ENCODE measurements at regions not wholly inside any gene's neighbourhood (a gene's known extent, or its start where the extent isn't known, plus 50 kb on each side); places are given as distances from the start of the nearest gene placed in this dataset.
A peak's percentile ranks its signal among the peaks of the same experiment; 100 is the strongest.
"Not testable (repeated sequence)": the region's sequence is repeated elsewhere in the genome, so short reads cannot be mapped to it uniquely, and the experiment has no call there.

DNA sequence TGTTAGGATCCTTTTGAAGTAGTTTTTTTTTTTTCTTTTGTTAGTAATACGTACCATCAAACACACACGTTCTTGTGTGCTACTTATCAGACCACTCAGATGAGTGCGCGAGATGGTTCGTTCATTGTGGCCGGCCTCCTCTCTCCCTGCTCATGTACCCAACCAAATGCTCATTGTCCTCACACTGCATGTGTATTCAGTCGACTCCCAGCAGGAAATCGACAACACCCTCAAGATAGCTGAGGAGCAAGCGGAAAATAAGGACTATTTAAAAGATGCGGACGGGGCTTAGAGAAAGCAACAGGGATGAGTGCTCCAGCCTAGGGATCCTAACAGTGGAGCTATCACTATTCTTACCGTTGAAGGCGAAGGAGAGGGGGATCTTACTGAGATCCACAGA lies 72.9 kb upstream of the GUCY1A1 start:
- intact Hi-C loops (cut with DNase I): no loop called here
- ATAC-seq (no peak), DNase-seq (ENCODE audit: missing footprints) (no peak)

- no peak for DNase-seq (ENCODE audit: missing footprints)
- intact Hi-C loops (cut with DNase I): no loop called here
- ATAC-seq: peak; percentile 71
Measured at GRCh38 chr4:155592938-155593297, 73.7 kb upstream of the GUCY1A1 start.

DNA sequence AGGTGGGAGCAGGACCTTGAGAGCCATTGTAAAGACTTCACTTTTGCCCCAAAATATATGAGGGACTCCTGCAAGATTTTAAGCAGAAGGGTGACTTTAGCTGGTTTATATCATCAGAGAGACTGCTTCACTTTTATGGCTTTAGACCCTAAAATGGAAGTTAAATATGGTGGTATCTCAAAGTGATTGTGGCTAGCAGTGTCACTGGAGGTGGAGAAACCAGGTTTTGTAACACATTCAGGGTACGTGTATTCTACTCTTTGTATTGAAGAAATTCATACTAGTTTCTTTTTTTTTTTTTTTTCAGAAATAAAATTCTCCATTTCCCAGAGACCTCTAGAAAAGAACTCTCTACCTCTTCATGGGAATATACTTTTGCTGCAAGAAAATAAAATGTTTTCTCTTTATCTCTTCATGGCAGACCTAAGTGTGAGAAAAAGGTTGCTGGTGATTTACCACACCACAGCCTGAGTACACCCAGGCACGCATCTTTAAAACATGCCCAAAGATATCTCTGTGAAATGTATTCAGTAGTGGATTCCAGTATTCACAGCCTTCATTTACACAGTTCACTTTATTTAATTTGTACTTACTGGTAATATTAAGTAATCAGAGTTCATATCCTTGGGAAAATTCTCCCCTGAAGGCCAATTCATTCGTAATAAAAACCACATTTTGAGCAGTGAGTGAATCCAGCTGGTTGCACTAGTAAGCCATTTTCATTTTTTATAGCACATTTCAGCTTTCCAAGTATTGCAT lies 74.3 kb upstream of the GUCY1A1 start:
- intact Hi-C loops (cut with DNase I): no loop called here
- DNase-seq (ENCODE audit: missing footprints) (no peak), ATAC-seq (peak; percentile 87)

- ATAC-seq (no peak), DNase-seq (ENCODE audit: missing footprints) (no peak)
- intact Hi-C loops (cut with DNase I): no loop called here
Measured at GRCh38 chr4:155591738-155592143, 74.9 kb upstream of the GUCY1A1 start.

- intact Hi-C loops (cut with DNase I): no loop called here
- DNase-seq (ENCODE audit: missing footprints) (no peak), ATAC-seq (peak; percentile 52)
Measured at GRCh38 chr4:155590796-155591585, 75.7 kb upstream of the GUCY1A1 start.

DNA sequence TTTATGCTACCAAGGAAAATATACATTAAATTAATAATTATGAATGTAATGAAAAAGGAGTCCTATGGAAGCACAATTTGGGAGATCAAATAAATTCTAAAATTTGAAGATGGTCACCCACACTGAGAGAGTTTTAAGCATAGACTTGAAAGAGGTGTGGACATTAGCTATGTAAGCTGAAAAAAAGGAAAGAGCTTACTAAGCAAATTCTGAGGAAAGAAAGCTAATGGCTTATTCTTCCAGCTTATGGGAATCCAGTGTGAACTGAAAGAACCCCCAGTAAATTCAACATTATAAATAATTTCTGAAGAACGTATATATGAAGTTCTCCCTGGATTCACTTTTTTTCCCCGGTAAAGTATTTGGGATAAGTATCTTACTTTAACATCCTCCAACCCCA lies 78.2 kb upstream of the GUCY1A1 start:
- intact Hi-C loops (cut with DNase I): no loop called here
- no peak for ATAC-seq
- no peak for DNase-seq (ENCODE audit: missing footprints)

DNA sequence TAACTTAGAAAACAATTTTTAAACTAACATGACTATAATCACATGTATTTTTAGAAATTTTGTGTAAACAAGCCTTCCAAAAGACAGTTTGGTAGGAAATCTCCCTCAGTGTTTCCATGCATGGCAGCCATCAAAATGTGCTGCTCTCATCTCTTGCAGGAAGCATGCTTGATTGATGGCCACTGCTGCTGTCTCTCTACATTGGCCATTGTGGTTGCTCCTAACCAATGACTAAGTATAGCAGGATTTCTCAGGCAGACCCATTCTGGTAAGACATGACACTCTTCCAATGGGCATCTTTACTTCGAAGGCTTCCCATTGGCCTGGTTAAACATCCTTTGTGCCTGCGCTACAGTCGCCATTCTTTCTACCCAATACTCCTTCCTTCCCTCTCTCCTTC lies 78.9 kb upstream of the GUCY1A1 start:
- ATAC-seq (no peak), DNase-seq (ENCODE audit: missing footprints) (no peak)
- intact Hi-C loops (cut with DNase I): no loop called here

DNA sequence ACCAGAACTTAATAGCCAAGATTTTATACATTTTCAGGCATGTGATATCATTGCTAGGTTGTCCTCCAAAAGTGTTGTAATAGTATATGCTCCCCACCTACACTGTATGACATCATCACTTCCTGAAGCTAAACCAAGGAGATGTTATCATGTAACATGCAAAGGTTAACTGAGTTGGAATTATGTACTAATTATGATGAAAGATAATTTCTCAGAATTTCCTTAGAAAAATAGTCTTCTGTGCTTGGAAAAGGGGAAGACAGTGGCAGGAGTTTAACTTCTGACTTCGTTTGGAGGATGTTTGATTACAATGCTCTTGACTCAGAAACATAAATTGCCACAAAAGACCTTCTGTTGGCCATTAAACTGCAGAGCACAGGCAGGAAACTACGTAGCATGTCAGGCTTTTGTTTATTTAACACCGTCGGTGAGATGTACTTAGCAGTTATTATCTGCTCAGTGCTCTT lies 83.6 kb upstream of the GUCY1A1 start:
- ATAC-seq (peak; percentile 62), DNase-seq (ENCODE audit: missing footprints) (no peak)
- intact Hi-C loops (cut with DNase I): no loop called here

DNA sequence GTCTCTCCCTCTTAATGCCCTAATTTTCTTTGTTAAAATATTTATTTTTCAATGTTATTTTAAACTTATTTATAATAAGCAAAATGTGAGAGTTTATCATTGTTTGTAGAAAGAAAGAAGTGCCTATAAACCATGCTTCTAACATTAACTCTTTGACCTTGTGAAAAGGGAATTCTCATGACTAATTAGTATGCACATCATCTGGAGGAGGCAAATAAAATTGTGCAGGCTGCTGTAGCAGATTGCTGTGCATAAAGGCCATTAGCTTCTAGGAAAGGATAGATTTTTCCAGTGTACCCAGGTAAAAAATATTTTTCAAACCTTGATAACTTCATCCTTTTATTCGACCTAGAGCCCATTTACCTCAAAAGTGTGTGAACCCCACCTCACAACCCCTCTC lies 84.6 kb upstream of the GUCY1A1 start:
- DNase-seq (ENCODE audit: missing footprints): no peak
- intact Hi-C loops (cut with DNase I): no loop called here
- no peak for ATAC-seq

DNA sequence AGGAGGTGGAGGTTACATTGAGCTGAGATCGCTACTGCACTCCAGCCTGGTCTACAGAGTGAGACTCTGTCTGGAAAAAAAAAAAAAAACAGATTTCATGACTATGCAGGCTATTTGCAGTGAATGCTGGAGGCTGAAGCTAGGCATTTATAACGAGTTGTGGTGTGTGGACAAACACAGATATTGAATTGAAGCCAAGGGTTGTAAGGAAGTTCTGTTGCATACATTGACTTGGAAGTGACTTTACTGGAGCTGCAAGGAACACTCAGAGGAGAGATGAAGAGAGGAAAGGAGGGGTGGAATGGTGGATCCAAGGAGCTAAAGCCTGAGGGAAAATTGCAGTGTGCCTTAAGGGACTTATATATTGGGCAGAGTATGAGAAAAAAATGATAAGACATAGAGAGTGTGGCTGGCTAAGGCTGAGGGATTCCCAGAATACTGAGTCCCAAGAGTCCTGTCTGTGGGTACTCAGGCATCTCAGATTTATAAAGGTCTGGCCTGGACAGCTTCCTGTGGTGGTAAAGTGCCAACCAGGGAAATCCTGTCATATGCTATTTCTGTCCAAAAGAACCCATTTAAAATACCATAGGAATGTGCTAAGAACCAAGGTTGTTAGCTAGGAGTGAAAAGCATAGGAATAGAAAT lies 87.8 kb upstream of the GUCY1A1 start:
- no peak for DNase-seq (ENCODE audit: missing footprints)
- intact Hi-C loops (cut with DNase I): loop anchor here (5.0 to 10.0 kb wide), 2 partner anchors 88 to 134 kb away; partner anchors contain the start of gene GUCY1A1
- ATAC-seq: no peak

DNA sequence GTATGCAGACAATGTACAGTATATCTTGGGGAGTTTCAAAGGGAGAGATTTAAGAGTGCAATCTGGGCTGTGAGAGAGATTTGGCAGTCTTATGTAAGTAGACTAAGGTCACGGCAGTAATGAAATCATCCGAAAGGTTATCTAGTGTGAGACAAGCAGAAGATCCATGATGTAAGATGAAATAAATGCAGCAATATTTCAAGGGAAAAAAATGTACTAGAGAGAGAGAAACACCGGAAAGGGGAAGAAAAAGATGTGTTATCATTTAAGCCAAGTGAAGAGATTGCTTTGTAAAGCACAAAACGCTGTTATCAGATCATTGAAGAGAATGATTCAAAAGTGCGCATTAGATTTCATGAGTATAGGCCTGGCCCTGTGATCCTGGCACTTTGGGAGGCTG lies 88.4 kb upstream of the GUCY1A1 start:
- DNase-seq (ENCODE audit: missing footprints): no peak
- intact Hi-C loops (cut with DNase I): loop anchor here (5.0 to 10.0 kb wide), 2 partner anchors 89 to 133 kb away; partner anchors contain the start of gene GUCY1A1
- no peak for ATAC-seq

DNA sequence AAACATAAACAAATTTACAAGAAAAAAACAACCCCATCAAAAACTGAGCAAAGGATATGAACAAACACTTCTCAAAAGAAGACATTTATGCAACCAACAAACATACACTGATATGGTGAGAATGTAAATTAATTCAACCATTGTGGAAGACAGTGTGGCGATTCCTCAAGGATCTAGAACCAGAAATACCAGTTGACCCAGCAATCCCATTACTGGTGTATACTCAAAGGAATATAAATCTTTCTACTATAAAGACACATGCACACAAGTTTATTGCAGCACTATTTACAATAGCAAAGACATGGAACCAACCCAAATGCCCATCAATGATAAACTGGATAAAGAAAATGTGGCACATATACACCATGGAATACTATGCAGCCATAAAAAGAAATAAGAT lies 92.3 kb upstream of the GUCY1A1 start:
- not testable (repeated sequence) for ATAC-seq; DNase-seq (ENCODE audit: missing footprints)
- intact Hi-C loops (cut with DNase I): loop anchor here (5.0 to 10.0 kb wide), 2 partner anchors 62 to 130 kb away; no protein-coding TSS in a partner anchor

GRCh38 chr4:155573126-155573525 lies 93.5 kb upstream of the GUCY1A1 start:
- DNase-seq (ENCODE audit: missing footprints) (no peak), ATAC-seq (no peak)
- intact Hi-C loops (cut with DNase I): loop anchor here (5.0 to 10.0 kb wide), 2 partner anchors 61 to 128 kb away; no protein-coding TSS in a partner anchor

- no peak for DNase-seq (ENCODE audit: missing footprints)
- intact Hi-C loops (cut with DNase I): loop anchor here (5.0 to 10.0 kb wide), 2 partner anchors 60 to 127 kb away; no protein-coding TSS in a partner anchor
- no peak for ATAC-seq
Measured at GRCh38 chr4:155572106-155572703, 94.4 kb upstream of the GUCY1A1 start.

DNA sequence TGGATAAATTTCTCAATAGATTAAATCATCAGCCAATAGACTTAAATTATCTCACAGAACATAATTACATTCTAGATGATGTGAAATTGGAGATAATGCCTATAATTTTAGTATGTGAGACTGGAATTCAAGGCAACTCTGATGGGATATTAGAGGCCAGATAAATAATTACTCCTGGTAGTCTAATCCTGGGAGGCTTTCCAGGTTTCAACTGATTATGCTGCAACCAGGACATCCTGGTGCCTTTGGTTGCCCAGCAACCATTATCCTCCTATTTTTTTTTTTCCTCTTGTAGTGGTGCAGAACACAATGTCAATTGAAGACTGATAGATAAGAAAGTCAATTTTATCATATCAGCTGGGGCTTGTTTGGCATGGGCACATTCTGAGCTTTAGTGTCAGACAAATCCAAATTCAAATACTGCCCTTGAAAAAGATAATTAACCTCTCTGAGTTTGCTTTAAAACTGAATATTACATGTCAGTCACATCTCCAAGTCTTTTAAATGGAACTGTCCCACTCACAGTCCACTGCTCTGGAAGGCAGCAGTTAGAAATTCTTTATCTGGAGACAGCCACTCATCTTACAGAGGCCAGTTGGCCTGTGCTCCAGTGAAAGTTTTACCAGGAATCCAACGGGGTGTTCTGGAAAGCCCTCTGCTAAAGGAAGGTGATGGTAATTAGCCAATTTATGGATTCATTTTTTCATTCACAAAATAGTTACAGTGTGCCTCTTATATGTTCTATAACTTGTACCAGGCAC lies 95.3 kb upstream of the GUCY1A1 start:
- DNase-seq (ENCODE audit: missing footprints) (no peak), ATAC-seq (peak; percentile 89)
- intact Hi-C loops (cut with DNase I): loop anchor here (5.0 to 10.0 kb wide), 2 partner anchors 59 to 127 kb away; no protein-coding TSS in a partner anchor

GRCh38 chr4:155570661-155571060 lies 96.0 kb upstream of the GUCY1A1 start:
- DNase-seq (ENCODE audit: missing footprints): no peak
- intact Hi-C loops (cut with DNase I): loop anchor here (5.0 to 10.0 kb wide), 2 partner anchors 58 to 126 kb away; no protein-coding TSS in a partner anchor
- no peak for ATAC-seq

GRCh38 chr4:155569960-155570515 lies 96.6 kb upstream of the GUCY1A1 start:
- intact Hi-C loops (cut with DNase I): loop anchor here (5.0 to 10.0 kb wide), 2 partner anchors 58 to 125 kb away; no protein-coding TSS in a partner anchor
- ATAC-seq (no peak), DNase-seq (ENCODE audit: missing footprints) (no peak)

- no peak for DNase-seq (ENCODE audit: missing footprints)
- no peak for ATAC-seq
- intact Hi-C loops (cut with DNase I): no loop called here
Measured at GRCh38 chr4:155569471-155569870, 97.2 kb upstream of the GUCY1A1 start.
